Neutrophil (primary cell): ENCODE measurements at regions not wholly inside any gene's neighbourhood (a gene's known extent, or its start where the extent isn't known, plus 50 kb on each side); places are given as distances from the start of the nearest gene placed in this dataset.

Source experiments
- H3K27ac ChIP-seq: fragments of 200-600 bp; sonication (generic); 2 replicates; pipeline ENCODE4 v1.5.1; 2016; ENCODE audit warnings: mild to moderate bottlenecking, moderate library complexity
- H3K27me3 ChIP-seq: fragments of 200-600 bp; sonication (generic); 2 replicates; pipeline ENCODE4 v1.6.0; 2016; ENCODE audit warnings: mild to moderate bottlenecking
- H3K36me3 ChIP-seq: fragments of 200-600 bp; sonication (generic); 2 replicates; pipeline ENCODE4 v1.5.1; 2017
- H3K4me1 ChIP-seq, 2 experiments: fragments of 200-600 bp in 1 of 2; sonication (generic) in 1 of 2; 1 replicate in 1 of 2; 2 replicates in 1 of 2; pipeline versions ENCODE4 v1.5.1 to v1.6.1; 2013 to 2016; ENCODE audit warnings: low read depth in 1 of 2, low read length in 1 of 2, mild to moderate bottlenecking in 1 of 2, moderate library complexity in 1 of 2; ENCODE audit not compliant: control insufficient read depth in 1 of 2, insufficient read depth in 1 of 2
- H3K4me3 ChIP-seq, 2 experiments: fragments of 200-600 bp in 1 of 2; sonication (generic) in 1 of 2; 1 replicate in 1 of 2; 2 replicates in 1 of 2; pipeline ENCODE4 v1.5.1; 2013 to 2016; ENCODE audit warnings: low read depth in 1 of 2, low read length in 1 of 2, mild to moderate bottlenecking in 1 of 2, moderate library complexity in 1 of 2
- H3K9me3 ChIP-seq: fragments of 200-600 bp; sonication (generic); 2 replicates; pipeline ENCODE4 v1.5.1; 2016
- CTCF ChIP-seq: fragments of 200-600 bp; sonication (generic); IDR thresholded peaks from 2 replicates; pipeline ENCODE4 v1.5.1; 2016; ENCODE audit warnings: antibody characterized with exemption

DNA sequence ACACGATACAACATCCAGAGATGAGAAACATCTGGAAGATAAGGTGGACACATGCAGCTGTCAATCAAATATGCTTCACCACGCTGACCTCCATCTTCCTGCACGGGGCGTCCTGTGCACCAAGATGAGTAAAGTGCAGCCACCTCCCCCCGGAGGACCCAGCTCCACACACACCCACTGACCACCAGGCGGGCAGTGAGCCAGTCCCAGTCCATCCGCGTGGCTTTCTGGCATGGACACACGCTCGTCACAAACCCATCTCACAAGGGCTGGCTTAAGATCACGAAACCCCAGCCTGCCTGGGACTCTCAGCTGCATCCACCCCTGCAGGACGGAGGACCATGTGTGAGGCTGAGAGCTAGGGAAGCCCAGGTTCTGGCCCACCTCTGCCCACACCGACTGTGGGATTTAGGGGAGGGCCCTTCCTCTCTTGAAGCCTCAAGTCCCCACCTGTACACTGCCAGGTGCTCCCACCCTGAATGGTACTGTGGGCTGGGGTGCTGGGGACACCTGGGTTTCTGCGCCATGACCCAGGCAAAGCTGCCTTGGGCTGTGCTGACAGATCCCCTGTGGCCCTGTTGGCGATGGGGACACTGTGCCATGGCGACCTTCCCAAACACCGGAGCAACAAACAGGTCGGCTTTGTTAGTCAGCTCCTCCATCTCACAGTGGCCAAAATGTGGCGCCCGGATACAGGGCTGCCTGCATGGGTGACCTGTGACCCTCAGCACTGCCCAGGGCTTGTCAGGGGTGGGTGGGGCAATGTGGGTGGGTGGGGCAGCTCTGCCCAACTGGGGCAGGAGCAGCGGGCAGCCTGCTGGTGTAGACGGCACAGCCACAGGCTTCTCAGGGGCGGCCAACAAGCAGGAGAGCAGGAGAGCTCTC lies 629.0 kb downstream of the TBC1D22A start:
- H3K4me3 ChIP-seq, result no peak overlapping the region
- H3K36me3 ChIP-seq, result no peaks in the 10 kb centered on the region
- H3K27ac ChIP-seq, result no peak overlapping the region
- H3K27me3 ChIP-seq, result no peaks in the 10 kb centered on the region
- no peaks in the 10 kb centered on the region for H3K9me3 ChIP-seq
- TF ChIP-seq CTCF, result no peak
- H3K4me1 ChIP-seq, result no peaks in the 10 kb centered on the region

DNA sequence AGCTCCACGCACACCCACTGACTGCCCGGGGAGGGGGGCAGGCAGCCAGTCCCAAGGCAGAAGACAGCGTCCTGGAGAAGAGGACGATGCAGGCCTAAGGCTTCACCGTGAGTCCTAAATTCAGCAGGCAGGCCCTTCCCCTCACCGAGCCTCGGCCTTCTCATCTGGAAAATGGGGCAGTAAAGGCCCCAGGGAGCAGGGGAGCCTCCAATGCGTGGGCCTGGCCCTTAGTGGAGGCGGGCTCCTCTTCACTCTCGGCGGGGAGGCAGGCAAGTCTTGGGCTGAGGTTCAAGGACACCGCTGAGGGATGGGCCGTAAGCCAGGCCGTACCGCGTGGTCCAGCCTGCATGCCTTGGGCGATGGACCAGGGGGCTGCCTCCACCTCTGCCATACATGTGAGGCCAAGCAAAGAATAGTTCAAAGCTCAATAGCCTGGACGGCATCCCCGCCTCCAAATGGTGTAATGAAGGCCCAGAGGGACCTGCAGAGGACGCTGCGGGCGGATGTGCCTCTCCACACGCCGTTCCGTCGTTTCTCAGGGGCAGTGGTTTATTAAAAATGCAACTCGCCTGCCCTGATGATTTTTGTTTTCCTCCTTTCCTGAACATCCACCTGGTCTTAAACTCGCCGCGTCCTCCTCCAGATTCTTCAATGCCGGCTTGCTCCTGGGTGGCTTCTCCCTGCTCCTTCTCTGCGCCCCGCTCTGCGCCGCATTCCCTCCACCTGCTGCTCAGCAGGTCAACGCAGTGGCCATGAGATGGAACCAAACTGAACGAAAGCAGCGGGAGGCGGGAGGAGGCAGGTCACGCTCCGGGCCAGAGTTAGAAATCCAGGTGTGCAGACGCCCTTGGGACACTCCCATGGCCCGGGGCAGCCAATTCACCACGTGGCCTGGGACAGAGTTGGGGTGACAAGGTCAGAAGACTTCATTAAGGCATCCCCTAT lies 627.8 kb downstream of the TBC1D22A start:
- no peak for TF ChIP-seq CTCF
- no peaks in the 10 kb centered on the region for H3K36me3 ChIP-seq
- no peak overlapping the region for H3K27ac ChIP-seq
- H3K4me1 ChIP-seq, result no peaks in the 10 kb centered on the region
- no peaks in the 10 kb centered on the region for H3K27me3 ChIP-seq
- no peak overlapping the region for H3K4me3 ChIP-seq
- H3K9me3 ChIP-seq, result no peaks in the 10 kb centered on the region

GRCh38 chr22:47389201-47389600 lies 626.8 kb downstream of the TBC1D22A start:
- no peak overlapping the region for H3K27ac ChIP-seq
- no peaks in the 10 kb centered on the region for H3K9me3 ChIP-seq
- no peaks in the 10 kb centered on the region for H3K36me3 ChIP-seq
- TF ChIP-seq CTCF, result no peak
- H3K27me3 ChIP-seq, result no peaks in the 10 kb centered on the region
- H3K4me3 ChIP-seq, result no peak overlapping the region
- no peaks in the 10 kb centered on the region for H3K4me1 ChIP-seq

DNA sequence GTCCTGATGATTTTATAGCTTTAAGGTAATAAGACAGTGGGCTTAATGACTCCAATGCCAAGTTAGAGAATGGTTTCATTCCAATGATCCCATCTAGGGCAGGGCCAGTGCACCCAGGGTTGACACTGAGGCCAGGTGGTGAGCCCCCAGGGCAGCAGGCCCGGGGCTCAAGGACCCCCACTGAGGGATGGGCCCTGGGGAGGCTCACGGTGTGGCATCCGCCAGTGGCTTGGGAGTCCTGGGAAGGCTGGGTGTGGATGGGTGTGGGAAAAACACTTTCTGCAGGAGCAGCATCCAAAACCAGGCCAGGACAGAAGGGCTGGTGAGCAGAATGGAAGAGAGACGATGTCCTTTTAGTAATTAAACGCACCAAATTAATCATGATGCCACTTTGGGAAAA lies 626.3 kb downstream of the TBC1D22A start:
- no peaks in the 10 kb centered on the region for H3K27me3 ChIP-seq
- H3K4me3 ChIP-seq, result no peak overlapping the region
- no peak overlapping the region for H3K27ac ChIP-seq
- TF ChIP-seq CTCF, result no peak
- H3K36me3 ChIP-seq, result no peaks in the 10 kb centered on the region
- no peaks in the 10 kb centered on the region for H3K9me3 ChIP-seq
- H3K4me1 ChIP-seq, result no peaks in the 10 kb centered on the region

DNA sequence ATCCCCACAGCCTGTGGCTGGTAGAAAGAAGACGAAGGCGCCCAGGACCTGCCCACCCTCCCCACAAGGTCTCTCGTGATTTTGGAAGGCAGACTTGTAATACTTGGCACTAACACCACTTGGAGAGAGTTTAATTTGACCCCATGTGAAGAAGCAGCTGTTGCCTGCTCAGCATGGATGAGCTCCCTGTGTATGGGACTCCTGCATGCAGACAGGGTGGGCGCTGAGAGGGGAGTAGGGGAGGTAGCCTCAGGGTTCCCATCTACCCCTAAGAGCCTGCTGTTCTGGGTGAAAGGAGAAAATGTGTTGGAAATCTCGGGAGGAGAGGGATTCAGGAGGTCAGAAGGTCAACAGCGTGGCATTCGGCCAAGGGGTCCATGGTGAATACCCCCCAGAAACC lies 625.9 kb downstream of the TBC1D22A start:
- no peaks in the 10 kb centered on the region for H3K9me3 ChIP-seq
- no peaks in the 10 kb centered on the region for H3K27me3 ChIP-seq
- no peaks in the 10 kb centered on the region for H3K4me1 ChIP-seq
- no peak overlapping the region for H3K27ac ChIP-seq
- no peak for TF ChIP-seq CTCF
- H3K4me3 ChIP-seq, result no peak overlapping the region
- H3K36me3 ChIP-seq, result no peaks in the 10 kb centered on the region
